ENCODE measurements at regions not wholly inside any gene's neighbourhood (a gene's known extent, or its start where the extent isn't known, plus 50 kb on each side); places are given as distances from the start of the nearest gene placed in this dataset.

DNA sequence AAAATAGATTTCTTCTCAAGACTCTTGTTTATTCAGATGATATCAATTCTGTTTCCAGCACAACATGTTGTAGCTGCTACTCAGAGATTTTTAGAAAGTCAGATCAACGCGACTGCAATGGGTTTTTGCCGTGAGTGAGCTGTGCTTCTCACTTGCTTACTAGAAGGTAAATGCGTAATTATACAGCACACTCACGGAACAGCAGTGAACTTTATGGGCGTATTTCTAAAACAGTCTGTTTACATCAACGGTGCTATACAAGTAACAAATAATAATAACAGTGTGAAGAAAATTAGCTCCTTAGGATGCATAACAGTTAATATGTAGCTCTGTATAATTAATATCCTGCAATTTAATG is 533.6 kb downstream of the RNF144A start:
- Histone ChIP-seq H3F3A (ENCODE audit: low read depth) (no peaks in the 10 kb centered on the region), H3K36me3 (ENCODE audit: insufficient read depth, low read length) (no peaks in the 10 kb centered on the region), H3K4me1 (ENCODE audit: insufficient read depth, low read length, poor library complexity, severe bottlenecking) (no peaks in the 10 kb centered on the region), H3K79me2 (ENCODE audit: insufficient read depth, low read length) (no peaks in the 10 kb centered on the region), H3K4me3 (ENCODE audit: low read length, poor library complexity, severe bottlenecking) (no peak overlapping the region), H4K20me1 (ENCODE audit: insufficient read depth, low read length, poor library complexity, severe bottlenecking) (no peaks in the 10 kb centered on the region), H3K9me3 (ENCODE audit: insufficient read depth, low read depth, low read length) (no peaks in the 10 kb centered on the region), H3K27me3 (ENCODE audit: insufficient read depth, low read length, poor library complexity, severe bottlenecking) (no peaks in the 10 kb centered on the region), H3K9me2 (replicated peaks; ENCODE audit: low read depth, low read length) (no peaks in the 10 kb centered on the region), H3K4me2 (ENCODE audit: low read depth, low read length, poor library complexity, severe bottlenecking) (no peak overlapping the region), H3K9ac (ENCODE audit: low read depth, low read length, poor library complexity, severe bottlenecking) (no peak overlapping the region), H2AFZ (ENCODE audit: low read length) (no peak overlapping the region)
- TF ChIP-seq EZH2phosphoT487 (IDR thresholded peaks at IDR 0.05; ENCODE audit: borderline replicate concordance): no peak
- TF ChIP-seq, protein P1, sequence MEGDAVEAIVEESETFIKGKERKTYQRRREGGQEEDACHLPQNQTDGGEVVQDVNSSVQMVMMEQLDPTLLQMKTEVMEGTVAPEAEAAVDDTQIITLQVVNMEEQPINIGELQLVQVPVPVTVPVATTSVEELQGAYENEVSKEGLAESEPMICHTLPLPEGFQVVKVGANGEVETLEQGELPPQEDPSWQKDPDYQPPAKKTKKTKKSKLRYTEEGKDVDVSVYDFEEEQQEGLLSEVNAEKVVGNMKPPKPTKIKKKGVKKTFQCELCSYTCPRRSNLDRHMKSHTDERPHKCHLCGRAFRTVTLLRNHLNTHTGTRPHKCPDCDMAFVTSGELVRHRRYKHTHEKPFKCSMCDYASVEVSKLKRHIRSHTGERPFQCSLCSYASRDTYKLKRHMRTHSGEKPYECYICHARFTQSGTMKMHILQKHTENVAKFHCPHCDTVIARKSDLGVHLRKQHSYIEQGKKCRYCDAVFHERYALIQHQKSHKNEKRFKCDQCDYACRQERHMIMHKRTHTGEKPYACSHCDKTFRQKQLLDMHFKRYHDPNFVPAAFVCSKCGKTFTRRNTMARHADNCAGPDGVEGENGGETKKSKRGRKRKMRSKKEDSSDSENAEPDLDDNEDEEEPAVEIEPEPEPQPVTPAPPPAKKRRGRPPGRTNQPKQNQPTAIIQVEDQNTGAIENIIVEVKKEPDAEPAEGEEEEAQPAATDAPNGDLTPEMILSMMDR (conservative IDR thresholded peaks at IDR 0.05; ENCODE audit: low read length): no peak

DNA sequence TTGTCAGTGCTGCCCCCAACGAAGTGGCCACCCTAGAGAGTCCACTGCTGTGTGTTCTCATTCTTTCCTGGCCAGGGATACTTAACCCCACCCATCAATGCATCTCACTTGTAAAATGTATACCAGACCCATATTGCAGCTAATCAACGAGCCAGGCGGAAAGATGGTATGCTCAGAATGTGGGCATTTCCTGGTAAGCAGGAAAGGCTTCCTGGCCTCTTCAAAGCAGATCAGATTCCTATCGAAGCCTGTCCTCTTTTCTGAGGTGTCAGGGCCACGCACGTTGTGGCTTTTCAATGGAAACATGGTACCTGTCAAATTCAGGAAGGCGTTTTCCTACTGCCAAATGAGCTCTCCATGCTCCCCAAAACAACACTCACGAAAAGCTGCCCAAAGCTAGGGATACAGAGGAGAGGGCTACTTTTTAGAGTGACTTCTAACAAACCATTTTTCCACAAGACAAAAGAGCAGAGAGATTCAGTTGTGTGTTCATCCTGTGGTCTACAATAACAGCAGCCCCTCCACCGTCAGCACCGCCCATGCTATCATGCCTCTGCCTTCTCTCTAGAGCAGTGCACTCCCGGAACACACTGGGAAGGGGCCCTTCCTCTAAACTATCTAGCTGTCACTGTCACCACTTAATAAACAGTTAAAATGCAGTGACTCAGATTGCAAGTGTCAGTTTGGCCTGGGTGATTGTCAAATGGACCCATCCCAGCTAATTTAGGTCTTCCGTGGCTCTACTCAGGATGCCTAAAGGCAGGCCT is 535.1 kb downstream of the RNF144A start:
- no peaks in the 10 kb centered on the region for H3K4me1 ChIP-seq (ENCODE audit: insufficient read depth, low read length, poor library complexity, severe bottlenecking)
- H3K9me2 ChIP-seq (replicated peaks; ENCODE audit: low read depth, low read length): no peaks in the 10 kb centered on the region
- no peaks in the 10 kb centered on the region for H3K27me3 ChIP-seq (ENCODE audit: insufficient read depth, low read length, poor library complexity, severe bottlenecking)
- no peaks in the 10 kb centered on the region for H4K20me1 ChIP-seq (ENCODE audit: insufficient read depth, low read length, poor library complexity, severe bottlenecking)
- H3K4me3 ChIP-seq (ENCODE audit: low read length, poor library complexity, severe bottlenecking): no peak overlapping the region
- TF ChIP-seq EZH2phosphoT487 (IDR thresholded peaks at IDR 0.05; ENCODE audit: borderline replicate concordance): no peak
- TF ChIP-seq, protein P1 (conservative IDR thresholded peaks at IDR 0.05; ENCODE audit: low read length): no peak
- no peak overlapping the region for H2AFZ ChIP-seq (ENCODE audit: low read length)
- H3K9me3 ChIP-seq (ENCODE audit: insufficient read depth, low read depth, low read length): no peaks in the 10 kb centered on the region
- no peak overlapping the region for H3K4me2 ChIP-seq (ENCODE audit: low read depth, low read length, poor library complexity, severe bottlenecking)
- H3K79me2 ChIP-seq (ENCODE audit: insufficient read depth, low read length): no peaks in the 10 kb centered on the region
- H3K9ac ChIP-seq (ENCODE audit: low read depth, low read length, poor library complexity, severe bottlenecking): no peak overlapping the region
- H3F3A ChIP-seq (ENCODE audit: low read depth): no peaks in the 10 kb centered on the region
- no peaks in the 10 kb centered on the region for H3K36me3 ChIP-seq (ENCODE audit: insufficient read depth, low read length)

DNA sequence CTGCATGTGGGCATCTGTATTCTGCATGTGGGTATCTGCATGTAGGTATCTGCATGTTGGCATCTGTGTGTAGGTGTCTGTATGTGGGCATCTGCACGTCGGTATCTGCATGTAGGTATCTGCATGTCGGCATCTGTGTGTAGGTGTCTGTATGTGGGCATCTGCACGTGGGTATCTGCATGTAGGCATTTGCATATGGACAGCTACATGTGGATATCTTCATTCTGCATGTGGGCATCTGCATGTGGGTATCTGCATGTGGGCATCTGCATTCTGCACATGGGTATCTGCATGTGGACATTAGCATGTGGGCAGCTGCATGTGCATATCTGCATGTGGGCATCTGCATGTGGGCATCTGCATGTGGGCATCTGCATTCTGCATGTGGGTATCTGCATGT is 537.4 kb downstream of the RNF144A start:
- no peaks in the 10 kb centered on the region for H3K27me3 ChIP-seq (ENCODE audit: insufficient read depth, low read length, poor library complexity, severe bottlenecking)
- H3K4me3 ChIP-seq (ENCODE audit: low read length, poor library complexity, severe bottlenecking): no peak overlapping the region
- TF ChIP-seq, protein P1 (conservative IDR thresholded peaks at IDR 0.05; ENCODE audit: low read length): no peak

More for the DNA sequence above, 537.4 kb downstream of the RNF144A start:
- no peaks in the 10 kb centered on the region for H4K20me1 ChIP-seq (ENCODE audit: insufficient read depth, low read length, poor library complexity, severe bottlenecking)
- no peaks in the 10 kb centered on the region for H3K36me3 ChIP-seq (ENCODE audit: insufficient read depth, low read length)
- H3F3A ChIP-seq (ENCODE audit: low read depth): no peaks in the 10 kb centered on the region
- no peak overlapping the region for H3K9ac ChIP-seq (ENCODE audit: low read depth, low read length, poor library complexity, severe bottlenecking)
- no peaks in the 10 kb centered on the region for H3K79me2 ChIP-seq (ENCODE audit: insufficient read depth, low read length)
- H3K4me1 ChIP-seq (ENCODE audit: insufficient read depth, low read length, poor library complexity, severe bottlenecking): no peaks in the 10 kb centered on the region
- no peaks in the 10 kb centered on the region for H3K9me2 ChIP-seq (replicated peaks; ENCODE audit: low read depth, low read length)
- H3K9me3 ChIP-seq (ENCODE audit: insufficient read depth, low read depth, low read length): 0 out of 2 replicates have a peak, but pooled peaks cover 3% of the 10 kb centered on the region
- H3K4me2 ChIP-seq (ENCODE audit: low read depth, low read length, poor library complexity, severe bottlenecking): no peak overlapping the region
- no peak overlapping the region for H2AFZ ChIP-seq (ENCODE audit: low read length)

All from Loucy (cell line).